Glomerular visceral epithelial cell (primary cell): ENCODE measurements at regions not wholly inside any gene's neighbourhood (a gene's known extent, or its start where the extent isn't known, plus 50 kb on each side); places are given as distances from the start of the nearest gene placed in this dataset.

ENCODE experiments used
- DNase-seq: peaks from one replicate; pipeline ENCODE4 v3.0.0-alpha.2; 2016; ENCODE audit errors: extremely low spot score

- no peak for DNase-seq
Observed at GRCh38 chr6:2503816-2504494, 246.8 kb downstream of the MYLK4 start.

- DNase-seq = no peak
Observed at GRCh38 chr6:2502998-2503674, 247.6 kb downstream of the MYLK4 start.

GRCh38 chr6:2502096-2502997 is 248.4 kb downstream of the MYLK4 start:
- DNase-seq = no peak

GRCh38 chr6:2497922-2498623 is 252.6 kb downstream of the MYLK4 start:
- peak; percentile 12 for DNase-seq

GRCh38 chr6:2496291-2496690 is 250.9 kb upstream of the GMDS start:
- no peak for DNase-seq

GRCh38 chr6:2492686-2493523 is 247.5 kb upstream of the GMDS start:
- no peak for DNase-seq

GRCh38 chr6:2491137-2491536 is 245.7 kb upstream of the GMDS start:
- DNase-seq = no peak

GRCh38 chr6:2488578-2488977 is 243.2 kb upstream of the GMDS start:
- no peak for DNase-seq

GRCh38 chr6:2485116-2485515 is 239.7 kb upstream of the GMDS start:
- no peak for DNase-seq

GRCh38 chr6:2482773-2483172 is 237.4 kb upstream of the GMDS start:
- no peak for DNase-seq

GRCh38 chr6:2481307-2481706 is 235.9 kb upstream of the GMDS start:
- no peak for DNase-seq

- DNase-seq = no peak
Observed at GRCh38 chr6:2480267-2480966, 235.0 kb upstream of the GMDS start.

GRCh38 chr6:2478200-2478599 is 232.8 kb upstream of the GMDS start:
- DNase-seq = peak; percentile 30

- DNase-seq = no peak
Observed at GRCh38 chr6:2477666-2478065, 232.3 kb upstream of the GMDS start.

- no peak for DNase-seq
Observed at GRCh38 chr6:2477250-2477649, 231.8 kb upstream of the GMDS start.

- DNase-seq = peak; percentile 25
Observed at GRCh38 chr6:2476376-2476775, 231.0 kb upstream of the GMDS start.

- DNase-seq = no peak
Observed at GRCh38 chr6:2471472-2471871, 226.1 kb upstream of the GMDS start.

GRCh38 chr6:2469428-2469827 is 224.0 kb upstream of the GMDS start:
- DNase-seq = no peak

GRCh38 chr6:2468601-2468955 is 223.2 kb upstream of the GMDS start:
- DNase-seq = no peak

- DNase-seq = no peak
Observed at GRCh38 chr6:2467929-2468600, 222.7 kb upstream of the GMDS start.
